Stimulated activated CD4-positive, alpha-beta T cell treated with anti-CD3 and anti-CD28 coated beads, Interleukin-4, amount 100 ng/mL, for 1 hour (primary cell): ENCODE measurements at regions not wholly inside any gene's neighbourhood (a gene's known extent, or its start where the extent isn't known, plus 50 kb on each side); places are given as distances from the start of the nearest gene placed in this dataset.

Source experiments
- DNase-seq: peaks from one replicate; pipeline ENCODE4 v3.0.0-alpha.2; 2020

DNA sequence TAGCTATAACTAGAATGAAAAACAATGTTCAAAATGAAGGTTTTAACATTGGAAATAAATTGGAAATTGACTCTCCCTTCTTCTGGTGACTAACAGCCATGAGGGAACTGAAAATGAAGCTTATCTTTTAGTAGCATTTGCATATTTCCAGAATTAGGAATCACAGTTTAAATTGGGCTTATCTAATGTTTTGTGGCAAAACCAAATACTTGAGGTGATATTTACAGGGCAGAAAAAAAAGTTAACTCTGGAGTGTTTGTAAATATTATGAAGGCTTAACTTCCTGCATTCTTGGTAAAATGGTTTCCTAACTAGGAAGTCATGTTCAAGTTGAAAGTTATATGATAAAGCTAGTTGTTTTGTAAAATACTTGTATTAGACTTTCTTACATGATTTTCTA, 96.4 kb upstream of the SOX9 start:
- DNase-seq, result no peak

DNA sequence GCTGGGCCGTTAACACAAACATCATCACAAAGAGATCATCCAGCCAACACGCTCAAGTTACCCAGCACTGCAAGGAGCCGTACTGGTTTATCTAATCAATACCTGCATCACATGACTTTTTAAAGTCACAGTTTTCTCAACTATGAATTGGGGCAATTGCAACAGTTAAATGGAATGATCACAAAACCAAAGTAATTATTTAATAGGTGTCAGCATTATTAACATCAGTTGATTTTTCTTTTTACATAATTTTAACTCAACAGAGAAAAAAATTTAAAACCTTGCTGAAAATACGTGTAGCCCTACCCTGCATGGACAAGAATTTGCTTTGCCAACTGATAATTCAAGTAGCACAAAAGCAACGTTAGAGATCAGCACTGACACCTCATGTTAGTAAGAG, 95.7 kb upstream of the SOX9 start:
- no peak for DNase-seq

DNA sequence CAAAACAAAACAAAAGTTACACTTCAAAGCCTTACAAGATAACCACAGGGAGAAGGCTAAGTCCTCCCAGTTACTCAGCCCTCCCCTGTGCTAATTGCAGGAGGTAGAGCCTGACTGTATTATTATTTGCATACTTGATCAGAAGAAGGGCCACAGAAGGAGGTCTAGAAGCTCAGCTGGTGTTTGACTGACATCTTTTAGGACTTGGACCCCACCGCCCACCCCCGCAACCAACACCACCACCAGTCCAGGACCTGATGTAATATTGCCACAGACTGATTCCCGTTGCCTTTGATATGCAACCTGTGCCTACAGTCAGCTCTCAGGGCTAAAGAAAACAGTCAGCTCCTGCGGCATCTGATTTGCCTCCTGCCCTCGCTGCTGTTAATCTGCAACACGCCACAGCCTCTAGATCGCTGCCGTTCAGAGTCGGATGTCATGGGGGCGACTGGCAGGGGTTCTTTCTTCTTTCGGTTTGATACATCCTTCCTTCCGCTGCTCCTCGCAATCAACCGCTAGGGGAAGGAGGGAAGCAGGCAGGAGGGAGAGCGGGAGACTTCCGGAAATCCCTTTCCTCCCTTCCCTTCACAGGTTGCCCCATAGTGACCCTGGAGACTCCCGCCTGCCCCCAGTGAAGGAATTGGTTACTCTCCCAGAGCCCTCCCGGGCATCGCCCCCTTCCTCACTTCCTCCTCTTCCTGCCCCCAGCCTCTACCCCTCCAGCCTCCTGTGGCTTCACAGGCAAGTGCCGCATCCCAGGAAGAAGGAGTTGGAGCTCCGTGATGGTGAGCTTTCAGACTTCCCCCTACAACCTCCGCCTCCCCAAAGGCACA, 90.5 kb upstream of the SOX9 start:
- DNase-seq, result peak; percentile 3

DNA sequence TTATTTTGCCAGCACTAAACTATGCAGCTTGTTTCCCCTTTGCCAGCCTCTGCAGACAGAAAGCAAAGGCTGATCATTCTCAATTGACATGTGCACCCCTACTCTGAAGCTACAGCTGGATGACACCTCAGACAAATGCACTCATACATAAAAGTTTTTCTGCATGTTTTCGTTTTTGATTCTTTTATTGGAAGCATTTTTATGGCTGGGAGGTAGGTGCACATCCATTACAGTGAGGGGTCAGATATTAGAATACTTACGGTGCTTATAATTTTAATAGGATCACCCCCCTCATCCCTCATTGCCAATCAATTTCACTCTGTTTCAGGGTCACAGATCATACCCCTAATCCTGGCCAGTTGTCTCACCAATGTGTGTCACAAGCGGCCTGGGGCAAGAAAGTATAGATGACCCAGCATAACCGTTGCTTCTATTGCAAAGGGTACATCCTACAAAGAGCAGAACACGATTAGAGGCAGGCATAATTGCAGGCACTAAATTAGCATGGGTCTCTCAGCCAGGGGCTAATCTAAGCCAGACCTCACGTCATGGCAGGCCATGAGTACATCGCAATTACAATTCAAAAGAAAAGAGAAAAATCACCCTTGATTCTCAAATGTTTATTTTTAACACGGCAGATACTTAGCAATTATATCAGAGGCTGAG, 89.5 kb upstream of the SOX9 start:
- DNase-seq, result no peak

DNA sequence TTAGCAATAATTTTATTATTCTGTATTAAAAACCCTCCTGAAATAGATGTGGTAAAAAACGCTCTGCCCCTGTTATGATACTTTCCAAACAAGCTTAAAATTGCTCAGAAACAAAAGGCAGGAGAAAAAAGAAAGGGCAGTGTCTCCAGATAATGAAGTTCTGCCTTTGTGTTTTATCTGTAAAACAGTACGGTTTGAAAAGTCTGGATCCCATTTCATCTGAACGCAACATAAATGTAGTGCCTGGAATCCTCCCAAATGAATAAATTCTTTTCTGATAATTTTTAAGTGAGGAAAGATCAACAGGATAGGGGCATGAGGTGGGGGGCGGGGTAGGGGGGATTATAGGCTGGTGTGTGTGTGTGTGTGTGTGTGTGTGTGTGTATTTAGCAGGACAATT, 87.5 kb upstream of the SOX9 start:
- DNase-seq, result no peak

DNA sequence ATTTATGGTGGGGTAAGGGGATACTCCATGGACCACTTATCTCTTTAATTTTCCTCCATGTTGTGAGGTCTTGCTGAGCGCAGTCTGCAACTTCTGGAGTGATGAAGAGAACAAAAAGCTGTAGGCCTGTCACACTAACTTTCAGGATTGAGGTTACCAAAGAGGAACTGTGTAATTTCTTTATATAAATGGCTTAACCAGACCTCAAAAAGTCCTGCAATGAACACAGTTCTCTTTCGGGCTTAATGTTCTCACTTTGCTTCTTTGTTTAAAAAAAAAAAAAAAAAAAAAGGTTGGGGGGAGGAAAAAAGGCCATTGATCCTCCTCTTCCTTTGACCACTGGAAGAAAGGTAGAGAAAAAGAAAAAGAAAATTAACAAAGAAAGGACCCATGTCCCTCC, 86.8 kb upstream of the SOX9 start:
- no peak for DNase-seq

DNA sequence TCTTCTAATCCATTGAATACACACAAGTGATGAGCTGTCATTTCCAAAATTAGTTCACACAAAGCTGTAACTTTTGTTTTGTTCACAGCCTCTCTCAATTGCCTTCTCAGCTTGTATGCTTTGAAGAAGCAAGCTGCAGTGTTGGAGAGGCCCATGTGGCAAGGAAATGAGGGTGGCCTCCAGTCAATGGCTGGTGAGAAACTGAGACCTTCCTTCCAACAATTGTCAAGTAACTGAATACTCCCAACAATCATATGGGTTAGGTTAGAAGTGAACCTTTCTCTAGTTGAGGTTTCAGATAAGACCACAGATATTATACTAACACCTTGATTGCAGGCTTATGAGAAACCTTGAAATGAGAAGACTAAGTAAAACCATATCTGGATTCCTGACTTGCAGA, 82.4 kb upstream of the SOX9 start:
- no peak for DNase-seq

DNA sequence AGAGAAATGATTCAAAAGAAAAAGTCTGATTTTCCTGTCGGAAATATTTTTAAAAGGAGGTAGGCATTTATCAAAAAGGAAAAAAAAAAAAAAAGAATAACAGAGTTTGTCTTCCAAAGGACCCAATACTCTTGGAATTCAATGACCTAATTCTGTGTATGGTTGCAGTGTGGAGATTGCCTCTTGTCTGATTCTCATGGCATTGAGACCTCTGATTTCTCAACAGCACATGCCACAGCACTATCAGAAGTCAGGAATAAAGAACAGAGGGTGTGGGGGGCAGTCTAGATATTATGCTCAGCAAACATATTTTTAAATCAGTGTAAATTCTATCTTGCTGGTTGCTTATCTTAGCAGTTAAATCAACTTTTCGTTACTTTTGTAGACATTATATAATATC, 81.3 kb upstream of the SOX9 start:
- DNase-seq, result no peak

DNA sequence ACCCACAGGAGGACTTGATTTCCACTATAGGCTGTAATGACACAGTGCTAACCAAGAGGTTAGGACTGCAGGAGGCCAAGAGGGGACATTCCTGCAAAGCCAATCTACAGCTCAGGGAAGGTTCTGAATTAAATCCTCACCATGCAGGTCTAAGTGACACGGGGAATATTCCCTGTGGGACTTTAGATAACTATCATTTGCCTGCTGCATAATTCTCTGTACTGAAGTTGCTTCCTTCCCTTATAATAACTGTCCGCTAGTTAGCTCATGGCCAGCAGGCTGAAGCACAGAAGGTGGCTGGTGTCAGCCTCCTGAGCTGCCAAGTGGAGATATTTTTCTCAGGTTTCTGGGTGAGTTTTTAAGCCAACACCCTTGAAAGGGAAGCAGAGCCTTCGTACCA, 74.6 kb upstream of the SOX9 start:
- no peak for DNase-seq

DNA sequence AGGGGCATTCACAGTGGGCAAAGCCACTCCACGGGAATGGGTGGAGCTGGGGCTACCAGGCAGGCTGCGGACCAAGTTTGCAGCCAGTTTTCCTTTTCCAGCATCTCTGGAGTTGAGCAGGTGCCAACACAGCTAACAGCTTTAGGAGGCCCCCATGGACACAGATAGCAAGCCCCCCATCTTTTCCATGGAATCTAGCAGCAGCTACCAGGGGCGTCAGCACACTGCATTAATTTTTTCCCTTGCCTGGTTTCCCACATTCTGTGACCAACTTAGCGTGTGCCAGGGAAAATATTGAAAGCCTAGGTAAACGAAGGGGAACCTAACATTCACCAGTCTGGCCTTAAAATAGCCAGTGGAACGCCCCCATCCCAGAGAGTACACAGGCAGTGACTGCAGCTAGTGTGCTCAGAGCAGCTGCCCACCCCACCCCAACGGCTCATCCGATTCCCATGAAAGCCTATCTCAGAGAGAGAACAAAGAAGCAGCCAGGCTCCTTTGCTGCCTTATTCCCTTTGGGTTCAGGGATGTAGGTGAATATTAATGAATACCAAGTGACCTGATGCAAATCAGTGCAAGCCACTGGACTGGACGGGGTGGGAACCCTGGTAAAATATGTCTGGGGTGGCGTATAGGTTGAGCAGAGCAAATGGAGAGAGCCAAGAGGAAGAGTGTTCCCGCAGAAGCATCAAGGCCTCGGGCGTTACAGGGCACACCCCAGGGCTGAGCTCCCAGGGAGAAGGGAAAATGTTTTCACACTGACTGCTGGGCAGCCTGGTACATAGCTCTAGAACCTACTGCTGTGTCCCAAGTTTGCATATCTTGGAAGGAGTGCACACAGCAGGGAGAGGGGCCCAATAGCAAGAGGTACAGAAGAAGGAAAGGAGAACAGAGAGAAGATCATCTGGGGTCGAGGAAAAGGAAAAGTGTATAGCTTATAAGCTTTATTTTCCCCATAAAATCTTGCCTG, 73.9 kb upstream of the SOX9 start:
- no peak for DNase-seq

DNA sequence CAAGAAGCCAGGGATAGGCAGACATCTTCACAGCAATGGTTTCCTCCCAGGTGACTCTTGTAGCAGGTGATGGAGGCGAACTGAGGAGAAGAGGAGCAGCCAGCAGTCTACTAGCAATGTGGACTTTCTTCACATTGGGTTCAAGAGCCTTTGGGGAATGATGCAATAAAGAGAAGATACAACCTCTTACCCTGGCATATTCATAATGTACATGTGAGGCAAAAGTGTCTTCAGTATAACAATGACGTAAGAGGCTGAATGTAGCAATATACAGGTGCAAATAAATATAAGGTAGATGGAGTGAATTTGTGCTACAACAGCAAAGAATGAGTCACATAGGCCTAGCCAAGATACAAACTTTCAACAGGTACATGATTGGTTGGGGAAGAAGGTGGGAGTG, 70.9 kb upstream of the SOX9 start:
- DNase-seq, result no peak

DNA sequence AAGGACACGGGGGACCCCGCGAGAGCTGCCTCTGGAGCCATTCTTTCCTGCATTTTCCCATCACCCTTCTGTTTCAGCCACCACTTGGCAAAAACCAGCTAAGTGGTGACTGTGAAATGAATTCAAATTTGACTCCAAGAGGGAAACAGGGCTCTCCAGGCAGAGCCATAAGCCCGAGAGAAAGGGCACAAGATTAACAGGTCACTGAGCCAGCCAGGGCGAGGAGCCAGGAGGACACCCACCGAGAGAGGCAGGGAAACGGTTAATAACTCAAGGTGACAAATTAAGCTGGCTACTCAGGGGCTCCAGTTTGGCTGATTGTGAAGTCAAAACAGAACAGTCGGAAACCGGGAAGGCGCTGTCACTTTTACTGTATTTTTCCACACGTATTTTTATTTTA, 67.8 kb upstream of the SOX9 start:
- no peak for DNase-seq

DNA sequence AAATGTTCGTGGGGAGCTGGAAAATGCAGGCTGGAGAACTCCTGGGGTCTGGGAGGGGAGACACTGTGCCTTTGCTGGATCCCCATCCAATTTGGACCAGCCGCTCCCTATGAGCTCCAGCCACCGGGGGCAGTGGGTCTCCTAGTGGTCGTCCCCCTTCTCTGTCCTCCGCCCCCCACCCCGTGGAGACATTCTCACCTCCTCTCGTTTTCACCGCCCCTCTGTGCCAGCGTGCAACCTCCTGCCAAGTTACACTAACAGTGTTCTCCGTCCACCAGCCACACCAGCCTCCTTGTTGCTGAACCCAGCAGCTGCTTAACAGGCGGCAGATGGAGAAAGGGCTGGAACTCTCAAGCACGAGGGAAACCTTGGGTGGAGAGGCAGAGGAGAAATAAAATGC, 67.4 kb upstream of the SOX9 start:
- no peak for DNase-seq

DNA sequence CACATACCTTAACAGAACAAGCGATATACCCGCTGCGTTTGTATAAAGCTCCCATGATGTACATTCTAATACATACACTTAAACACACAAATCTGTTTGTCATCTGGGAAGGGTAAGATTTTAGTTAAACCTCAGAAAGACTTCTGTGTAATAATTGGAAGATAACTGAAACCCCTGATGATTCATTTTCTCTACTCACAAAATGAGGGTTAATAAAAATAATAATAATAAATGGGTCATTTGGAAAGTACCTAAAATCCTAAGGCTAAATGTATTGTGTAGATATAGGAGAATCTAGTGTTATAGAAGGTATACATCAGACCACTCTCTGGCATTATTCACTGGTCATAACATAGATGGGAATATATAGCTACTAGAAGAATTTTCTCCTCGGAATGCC, 64.7 kb upstream of the SOX9 start:
- DNase-seq, result no peak

DNA sequence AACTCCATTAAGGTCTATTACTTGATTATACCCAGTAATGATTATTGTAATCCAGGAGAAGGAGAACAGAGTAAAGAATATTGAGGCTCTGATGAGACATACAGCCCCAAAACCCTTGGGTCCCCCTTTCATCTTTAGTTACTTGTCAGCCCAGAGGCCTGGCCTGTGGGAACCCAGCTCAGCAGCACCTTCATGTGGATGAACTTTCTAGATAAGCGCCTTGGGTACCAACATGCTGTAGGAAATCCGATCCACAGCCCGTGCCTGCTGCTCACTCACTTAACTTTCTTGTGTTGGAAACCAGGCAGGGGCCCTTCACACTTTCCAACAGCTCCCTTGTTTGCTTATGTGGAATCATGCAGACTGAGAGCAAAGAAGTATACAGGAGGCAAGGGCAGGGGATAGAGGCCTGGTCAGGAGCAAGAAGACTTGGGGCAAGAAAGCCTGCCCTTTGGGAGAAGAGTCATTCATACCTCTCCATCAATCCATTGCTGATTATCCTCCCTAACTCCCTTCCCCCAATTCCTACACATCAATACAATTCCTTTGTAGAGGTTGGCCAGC, 64.0 kb upstream of the SOX9 start:
- DNase-seq, result no peak

DNA sequence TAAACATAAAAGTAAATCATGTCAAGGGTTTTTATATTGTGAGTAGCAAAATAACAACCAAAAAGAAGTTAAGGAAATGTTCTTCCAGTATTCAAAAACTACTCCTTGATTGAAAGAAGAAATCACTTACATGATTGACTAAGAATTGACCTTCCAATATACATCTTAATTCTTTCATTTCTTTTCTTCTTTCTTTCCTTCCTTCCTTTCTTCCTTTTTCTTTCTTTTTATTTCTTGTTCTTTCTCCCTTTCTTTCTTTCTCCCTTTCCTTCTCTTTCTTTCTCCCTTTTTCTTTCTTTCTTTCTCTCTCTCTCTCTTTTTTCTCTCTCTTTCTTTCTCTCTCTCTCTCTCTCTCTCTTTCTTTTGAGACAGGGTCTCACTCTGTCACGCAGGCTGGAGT, 60.7 kb upstream of the SOX9 start:
- no peak for DNase-seq

DNA sequence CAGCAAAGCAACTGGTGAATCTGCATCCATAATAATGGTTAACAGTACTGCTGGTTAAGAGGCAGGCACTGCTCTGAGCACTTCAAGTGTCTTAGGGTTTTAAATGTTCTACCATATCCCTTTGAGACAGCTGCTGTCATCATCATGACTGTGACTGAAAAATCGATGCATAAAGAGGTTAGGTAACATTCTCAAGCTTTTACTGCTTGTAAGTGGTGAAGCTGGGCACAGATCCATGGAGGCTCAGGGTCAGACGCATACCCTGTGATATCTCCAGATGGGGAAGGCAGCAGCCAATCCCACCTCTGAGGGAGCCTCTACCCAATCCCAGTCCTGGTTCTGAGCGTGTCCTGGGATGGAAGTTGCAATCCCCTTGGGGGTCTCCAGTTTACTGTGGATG, 57.6 kb upstream of the SOX9 start:
- no peak for DNase-seq

DNA sequence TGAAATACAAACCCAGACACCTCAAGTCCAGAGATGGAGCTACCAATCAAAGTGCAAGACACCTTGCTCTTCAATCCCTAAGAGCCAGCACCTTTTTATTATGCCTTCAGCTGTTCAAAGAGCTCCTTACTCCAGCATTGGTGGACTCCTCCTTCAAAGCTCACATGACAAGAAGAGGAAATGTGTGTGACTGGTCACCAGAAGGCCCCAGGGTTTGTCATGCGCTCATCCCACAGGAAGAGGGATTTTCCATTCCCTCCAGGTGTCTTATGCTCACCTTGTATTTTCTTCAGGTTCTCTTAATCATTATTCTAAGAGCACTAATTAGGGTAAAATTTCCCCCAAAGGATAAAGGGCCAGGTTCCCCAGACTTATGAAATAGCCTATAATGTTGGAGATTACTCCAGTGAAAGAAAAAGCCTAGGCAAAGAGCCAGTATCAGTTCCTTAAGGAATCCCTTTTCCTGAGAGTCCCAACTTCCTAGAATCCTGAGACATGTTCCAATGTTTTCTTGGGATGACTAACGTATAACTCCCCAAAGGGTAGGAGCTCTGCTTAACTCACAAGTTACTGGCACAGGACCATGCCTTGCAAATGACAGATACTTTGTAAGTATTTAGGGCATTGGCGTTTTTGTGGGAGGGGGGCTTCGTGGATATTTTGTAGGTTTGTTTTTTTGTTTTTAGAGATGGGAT, 56.9 kb upstream of the SOX9 start:
- DNase-seq, result no peak

DNA sequence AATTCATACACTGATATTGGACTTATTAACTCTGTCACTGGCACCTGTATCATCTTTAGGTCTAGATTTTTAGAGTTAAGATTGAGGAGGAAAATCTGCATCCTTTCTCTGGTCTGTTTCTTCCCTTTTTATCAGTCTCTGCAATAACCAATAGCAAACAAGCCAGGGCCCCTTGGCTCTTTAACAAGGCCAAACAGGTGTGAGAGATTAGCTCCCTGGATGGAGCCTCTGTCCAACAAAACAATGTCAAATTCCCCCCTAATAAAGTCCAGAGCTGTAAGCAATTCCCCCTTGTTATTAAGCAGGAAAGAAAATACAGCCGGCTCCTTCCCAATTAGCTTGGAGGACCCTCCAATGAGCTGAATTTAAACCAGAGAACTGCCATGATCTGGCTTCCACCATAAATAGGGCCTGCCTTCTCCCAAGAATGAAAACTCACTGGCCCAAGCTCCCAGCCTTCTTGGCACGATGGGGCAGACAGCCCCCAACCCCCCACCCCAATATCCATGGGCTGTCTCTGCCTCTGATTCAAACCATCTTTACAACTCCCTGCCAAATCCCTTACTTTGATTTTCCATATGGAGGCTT, 56.1 kb upstream of the SOX9 start:
- no peak for DNase-seq

DNA sequence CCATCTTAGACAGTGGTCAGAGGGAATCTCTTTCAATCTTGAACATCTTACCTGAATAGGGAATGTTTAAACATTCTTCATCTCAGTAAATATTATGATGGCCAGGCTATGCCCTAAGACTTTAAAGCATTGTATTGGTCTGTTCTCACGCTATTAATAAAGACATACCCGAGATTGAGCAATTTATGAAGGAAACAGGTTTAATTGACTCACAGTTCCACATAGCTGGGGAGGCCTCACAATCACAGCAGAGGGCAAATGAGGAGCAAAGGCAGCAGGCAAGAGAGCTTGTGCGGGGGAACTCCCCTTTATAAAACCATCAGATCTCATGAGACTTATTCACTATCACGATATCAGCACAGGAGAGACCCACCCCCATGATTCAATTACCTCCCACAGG, 55.3 kb upstream of the SOX9 start:
- DNase-seq, result no peak

DNA sequence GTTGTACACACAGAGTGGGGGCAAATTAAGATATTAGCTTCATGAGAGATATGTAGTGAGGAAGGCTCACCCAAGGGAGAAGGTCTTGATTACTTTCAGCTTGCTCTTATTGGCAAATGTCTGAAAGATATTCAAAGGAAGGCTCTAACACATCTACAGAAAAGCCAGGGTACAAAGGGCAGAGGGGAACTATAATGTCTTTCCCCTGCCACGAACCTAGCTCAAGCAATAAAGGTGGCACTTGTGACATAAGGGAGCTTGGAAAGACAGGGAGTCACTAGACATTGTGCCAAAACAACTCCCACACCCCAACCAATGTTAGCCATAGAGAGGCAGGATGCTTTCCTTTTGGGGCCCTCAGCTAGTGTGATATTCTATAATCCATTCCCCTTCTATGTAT, 52.2 kb upstream of the SOX9 start:
- DNase-seq, result no peak

DNA sequence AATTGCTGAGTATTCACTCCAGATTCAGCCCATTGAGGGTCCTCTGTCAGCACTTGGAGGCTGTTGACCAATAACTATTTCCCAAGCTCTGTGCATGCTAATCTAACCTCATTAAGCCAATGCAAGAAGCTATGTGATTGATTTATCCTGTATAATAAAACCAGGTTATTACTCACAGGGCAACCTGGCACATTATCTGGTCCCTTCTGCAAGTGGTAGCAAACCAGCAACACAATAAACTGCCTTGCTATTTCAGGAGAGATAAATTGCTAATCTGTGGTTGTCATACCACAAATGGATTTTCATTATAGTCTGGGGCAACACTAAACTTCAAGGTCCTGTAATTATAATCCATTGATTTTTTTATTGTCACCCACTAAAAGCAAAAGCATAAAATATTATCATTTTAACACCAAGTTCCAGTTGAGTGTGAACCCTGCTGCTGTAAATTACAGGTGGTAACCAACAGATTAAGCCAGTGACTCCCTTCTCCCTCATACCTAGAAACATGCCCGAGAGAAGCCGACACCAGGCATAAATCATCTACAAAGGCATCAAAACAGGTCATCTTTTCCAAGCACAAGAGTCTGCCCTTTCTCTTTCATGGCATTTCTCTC, 51.1 kb upstream of the SOX9 start:
- DNase-seq, result no peak
